Sigmoid colon (tissue), 4 donors: ENCODE measurements at regions not wholly inside any gene's neighbourhood (a gene's known extent, or its start where the extent isn't known, plus 50 kb on each side); places are given as distances from the start of the nearest gene placed in this dataset.

ENCODE experiments used
- CTCF ChIP-seq, 4 experiments: fragments of 450-650 bp in 3 of 4; fragments of 200-600 bp in 1 of 4; IDR thresholded peaks; one replicate each; pipeline ENCODE4 v1.5.1; 2016 to 2019; ENCODE audit warnings: antibody characterized with exemption in 4 of 4, mild to moderate bottlenecking in 3 of 4, moderate library complexity in 2 of 4
- POLR2A ChIP-seq, 2 donors: fragments of 450-650 bp; IDR thresholded peaks; one replicate each; pipeline ENCODE4 v1.6.1; 2016; ENCODE audit warnings: antibody characterized with exemption in 2 of 2, mild to moderate bottlenecking in 2 of 2, moderate library complexity in 2 of 2
- POLR2AphosphoS5 ChIP-seq, 4 donors: sonication (generic); formaldehyde crosslinking; IDR thresholded peaks; one replicate each; pipeline ENCODE4 v1.6.1; 2017; ENCODE audit warnings: antibody characterized with exemption in 4 of 4

- TF ChIP-seq POLR2A (IDR thresholded peaks at IDR 0.05) (no peak), CTCF (IDR thresholded peaks at IDR 0.05) (no peak), POLR2AphosphoS5 (IDR thresholded peaks at IDR 0.05) (no peak)
Measured at GRCh38 chr13:109393045-109393444, 393.3 kb downstream of the IRS2 start.
